ENCODE measurements at regions not wholly inside any gene's neighbourhood (a gene's known extent, or its start where the extent isn't known, plus 50 kb on each side); places are given as distances from the start of the nearest gene placed in this dataset.

DNA sequence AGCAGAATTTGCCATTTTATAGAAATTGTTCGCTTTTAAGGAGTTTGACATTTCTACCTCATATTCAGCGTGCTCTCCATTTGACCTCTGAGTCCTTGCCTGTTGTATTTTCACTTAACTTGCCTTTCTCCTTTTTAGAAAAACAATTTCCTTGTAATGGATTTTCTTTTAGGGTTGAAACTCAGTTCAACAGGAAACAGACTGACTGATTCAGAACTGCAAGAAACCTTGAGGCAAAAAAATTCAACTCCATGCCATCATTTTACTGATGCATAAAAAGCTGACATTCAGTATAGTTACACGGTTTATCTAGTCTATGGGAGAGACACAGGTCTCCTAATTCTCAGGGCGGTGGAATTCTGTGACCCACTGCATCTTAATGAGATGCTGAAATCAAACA is 59.8 kb downstream of the MRPS30 start:
- Histone ChIP-seq H3K79me2 (ENCODE audit: control insufficient read depth, low read length) (no peaks in the 10 kb centered on the region), H3K27me3 (ENCODE audit: control insufficient read depth, low read length) (no peaks in the 10 kb centered on the region), H3K4me3 (ENCODE audit: low read length) (no peak overlapping the region), H4K20me1 (ENCODE audit: control insufficient read depth, insufficient read depth, low read depth, low read length) (no peaks in the 10 kb centered on the region), H3K4me2 (ENCODE audit: low read length) (no peak overlapping the region), H3K9me2 (replicated peaks; ENCODE audit: control insufficient read depth, low read length) (no peaks in the 10 kb centered on the region), H3K36me3 (ENCODE audit: control insufficient read depth, low read length) (no peaks in the 10 kb centered on the region), H3K27ac (ENCODE audit: low read depth, low read length) (no peak overlapping the region), H3K4me1 (ENCODE audit: control insufficient read depth, low read length) (no peaks in the 10 kb centered on the region), H3F3A (ENCODE audit: control insufficient read depth, insufficient read depth) (no peaks in the 10 kb centered on the region), H3K9me3 (ENCODE audit: control insufficient read depth, insufficient read depth, low read length) (no peaks in the 10 kb centered on the region)
- TF ChIP-seq EZH2phosphoT487 (IDR thresholded peaks at IDR 0.05; ENCODE audit: borderline replicate concordance, low read length), result no peak
- no peak for TF ChIP-seq CTCF (IDR thresholded peaks at IDR 0.05; ENCODE audit: low read depth, low read length, poor library complexity, severe bottlenecking)

DNA sequence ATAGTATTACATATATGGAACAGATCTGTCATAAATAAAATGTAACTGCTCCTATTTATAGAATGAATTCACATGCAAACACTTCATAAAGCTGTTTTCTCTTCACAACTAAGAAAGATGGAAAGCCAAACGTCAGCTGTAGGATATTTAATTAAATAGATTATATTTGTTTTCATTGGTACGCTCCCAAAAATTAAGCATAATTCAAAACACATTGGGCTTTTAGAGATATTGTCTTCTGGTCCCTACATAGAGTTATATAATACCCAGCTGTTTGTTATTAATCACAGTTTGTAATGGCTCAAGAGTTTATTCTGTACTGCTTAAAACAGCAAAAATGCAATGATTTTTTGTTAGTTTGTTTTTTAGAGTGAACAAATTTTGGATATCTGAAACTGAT is 61.2 kb downstream of the MRPS30 start:
- peaks cover 1% of the 10 kb centered on the region; the same call in 1 of the 2 replicates for H3K4me1 ChIP-seq (ENCODE audit: control insufficient read depth, low read length)
- H3K4me3 ChIP-seq (ENCODE audit: low read length), result no peak overlapping the region
- no peaks in the 10 kb centered on the region for H3K36me3 ChIP-seq (ENCODE audit: control insufficient read depth, low read length)
- H3F3A ChIP-seq (ENCODE audit: control insufficient read depth, insufficient read depth), result no peaks in the 10 kb centered on the region
- H3K9me3 ChIP-seq (ENCODE audit: control insufficient read depth, insufficient read depth, low read length), result no peaks in the 10 kb centered on the region
- H3K79me2 ChIP-seq (ENCODE audit: control insufficient read depth, low read length), result no peaks in the 10 kb centered on the region
- H4K20me1 ChIP-seq (ENCODE audit: control insufficient read depth, insufficient read depth, low read depth, low read length), result no peaks in the 10 kb centered on the region
- H3K4me2 ChIP-seq (ENCODE audit: low read length), result no peak overlapping the region
- H3K27ac ChIP-seq (ENCODE audit: low read depth, low read length), result no peak overlapping the region
- H3K27me3 ChIP-seq (ENCODE audit: control insufficient read depth, low read length), result no peaks in the 10 kb centered on the region
- TF ChIP-seq EZH2phosphoT487 (IDR thresholded peaks at IDR 0.05; ENCODE audit: borderline replicate concordance, low read length) (no peak), CTCF (IDR thresholded peaks at IDR 0.05; ENCODE audit: low read depth, low read length, poor library complexity, severe bottlenecking) (no peak)
- no peaks in the 10 kb centered on the region for H3K9me2 ChIP-seq (replicated peaks; ENCODE audit: control insufficient read depth, low read length)

GRCh38 chr5:44870430-44870829 is 61.7 kb downstream of the MRPS30 start:
- Histone ChIP-seq H4K20me1 (ENCODE audit: control insufficient read depth, insufficient read depth, low read depth, low read length) (no peaks in the 10 kb centered on the region), H3K9me2 (replicated peaks; ENCODE audit: control insufficient read depth, low read length) (no peaks in the 10 kb centered on the region), H3K4me3 (ENCODE audit: low read length) (no peak overlapping the region), H3K79me2 (ENCODE audit: control insufficient read depth, low read length) (no peaks in the 10 kb centered on the region), H3K9me3 (ENCODE audit: control insufficient read depth, insufficient read depth, low read length) (no peaks in the 10 kb centered on the region), H3F3A (ENCODE audit: control insufficient read depth, insufficient read depth) (no peaks in the 10 kb centered on the region), H3K27ac (ENCODE audit: low read depth, low read length) (no peak overlapping the region), H3K4me2 (ENCODE audit: low read length) (no peak overlapping the region), H3K36me3 (ENCODE audit: control insufficient read depth, low read length) (no peaks in the 10 kb centered on the region), H3K27me3 (ENCODE audit: control insufficient read depth, low read length) (no peaks in the 10 kb centered on the region), H3K4me1 (ENCODE audit: control insufficient read depth, low read length) (peaks cover 6% of the 10 kb centered on the region)
- no peak for TF ChIP-seq CTCF (IDR thresholded peaks at IDR 0.05; ENCODE audit: low read depth, low read length, poor library complexity, severe bottlenecking)
- no peak for TF ChIP-seq EZH2phosphoT487 (IDR thresholded peaks at IDR 0.05; ENCODE audit: borderline replicate concordance, low read length)

DNA sequence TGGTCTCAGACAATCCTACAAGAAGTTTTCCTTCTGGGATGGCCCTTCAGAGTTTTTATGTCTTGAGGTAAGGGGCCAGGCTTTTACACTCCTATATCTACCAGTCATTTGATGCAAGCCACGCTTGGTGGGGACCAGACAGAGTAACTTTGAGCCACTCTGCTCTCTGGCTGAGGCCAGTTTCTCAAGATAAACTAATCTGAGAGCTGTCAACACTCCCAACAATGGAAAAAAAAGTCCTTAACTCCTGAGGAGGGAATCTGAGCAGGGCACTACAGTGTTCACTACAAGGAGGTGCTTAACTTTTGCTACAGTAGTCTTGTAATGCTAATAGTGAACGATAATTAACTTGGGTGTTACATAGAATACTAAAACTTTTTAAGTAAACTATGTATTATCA is 62.7 kb downstream of the MRPS30 start:
- H3K36me3 ChIP-seq (ENCODE audit: control insufficient read depth, low read length), result no peaks in the 10 kb centered on the region
- no peak overlapping the region for H3K4me3 ChIP-seq (ENCODE audit: low read length)
- peaks cover 12% of the 10 kb centered on the region for H3K4me1 ChIP-seq (ENCODE audit: control insufficient read depth, low read length)
- H3K27ac ChIP-seq (ENCODE audit: low read depth, low read length), result no peak overlapping the region
- H3K9me3 ChIP-seq (ENCODE audit: control insufficient read depth, insufficient read depth, low read length), result no peaks in the 10 kb centered on the region
- H3K9me2 ChIP-seq (replicated peaks; ENCODE audit: control insufficient read depth, low read length), result no peaks in the 10 kb centered on the region
- TF ChIP-seq CTCF (IDR thresholded peaks at IDR 0.05; ENCODE audit: low read depth, low read length, poor library complexity, severe bottlenecking) (no peak), EZH2phosphoT487 (IDR thresholded peaks at IDR 0.05; ENCODE audit: borderline replicate concordance, low read length) (no peak)
- H3K27me3 ChIP-seq (ENCODE audit: control insufficient read depth, low read length), result no peaks in the 10 kb centered on the region
- H3K4me2 ChIP-seq (ENCODE audit: low read length), result no peak overlapping the region
- H4K20me1 ChIP-seq (ENCODE audit: control insufficient read depth, insufficient read depth, low read depth, low read length), result no peaks in the 10 kb centered on the region
- H3K79me2 ChIP-seq (ENCODE audit: control insufficient read depth, low read length), result no peaks in the 10 kb centered on the region
- no peaks in the 10 kb centered on the region for H3F3A ChIP-seq (ENCODE audit: control insufficient read depth, insufficient read depth)
